Liver (tissue), 3 donors: ENCODE measurements at regions not wholly inside any gene's neighbourhood (a gene's known extent, or its start where the extent isn't known, plus 50 kb on each side); places are given as distances from the start of the nearest gene placed in this dataset.

Experiments
- ATF3 ChIP-seq: IDR thresholded peaks from 2 replicates; pipeline ENCODE4 v1.6.1; 2016; ENCODE audit warnings: antibody characterized with exemption
- CTCF ChIP-seq: fragments of 150-350 bp; IDR thresholded peaks from 2 replicates; pipeline ENCODE4 v1.5.1; 2017; ENCODE audit warnings: improper control_type of control experiment, low read depth, low read length; ENCODE audit not compliant: missing input control
- FOXA1 ChIP-seq: IDR thresholded peaks from 2 replicates; pipeline ENCODE4 v1.6.1; 2016; ENCODE audit warnings: antibody characterized with exemption
- GABPA ChIP-seq, 2 donors: IDR thresholded peaks in 1 of 2; conservative IDR thresholded peaks in 1 of 2; 2 replicates each; pipeline ENCODE4 v1.6.1; 2016; ENCODE audit warnings: antibody characterized with exemption in 2 of 2, mild to moderate bottlenecking in 1 of 2, moderate library complexity in 1 of 2
- RAD21 ChIP-seq, 2 donors: IDR thresholded peaks; 2 replicates each; pipeline ENCODE4 v1.6.1; 2016; ENCODE audit warnings: antibody characterized with exemption in 2 of 2, mild to moderate bottlenecking in 2 of 2
- TAF1 ChIP-seq: conservative IDR thresholded peaks from 2 replicates; pipeline ENCODE4 v1.6.1; 2016; ENCODE audit warnings: antibody characterized with exemption, mild to moderate bottlenecking
- YY1 ChIP-seq: IDR thresholded peaks from 2 replicates; pipeline ENCODE4 v1.6.1; 2016; ENCODE audit warnings: antibody characterized with exemption, mild to moderate bottlenecking
- ZBTB33 ChIP-seq: IDR thresholded peaks from 2 replicates; pipeline ENCODE4 v1.6.1; 2016; ENCODE audit warnings: antibody characterized with exemption
- TF ChIP-seq, protein P1 (sequence below): IDR thresholded peaks from 2 replicates; pipeline ENCODE4 v1.6.1; 2016; ENCODE audit warnings: antibody characterized with exemption
- TF ChIP-seq, protein P2 (sequence below): IDR thresholded peaks from 2 replicates; pipeline ENCODE4 v1.6.1; 2016; ENCODE audit warnings: antibody characterized with exemption, mild to moderate bottlenecking
- donor health status: healthy.
- donor health status: healthy.

DNA sequence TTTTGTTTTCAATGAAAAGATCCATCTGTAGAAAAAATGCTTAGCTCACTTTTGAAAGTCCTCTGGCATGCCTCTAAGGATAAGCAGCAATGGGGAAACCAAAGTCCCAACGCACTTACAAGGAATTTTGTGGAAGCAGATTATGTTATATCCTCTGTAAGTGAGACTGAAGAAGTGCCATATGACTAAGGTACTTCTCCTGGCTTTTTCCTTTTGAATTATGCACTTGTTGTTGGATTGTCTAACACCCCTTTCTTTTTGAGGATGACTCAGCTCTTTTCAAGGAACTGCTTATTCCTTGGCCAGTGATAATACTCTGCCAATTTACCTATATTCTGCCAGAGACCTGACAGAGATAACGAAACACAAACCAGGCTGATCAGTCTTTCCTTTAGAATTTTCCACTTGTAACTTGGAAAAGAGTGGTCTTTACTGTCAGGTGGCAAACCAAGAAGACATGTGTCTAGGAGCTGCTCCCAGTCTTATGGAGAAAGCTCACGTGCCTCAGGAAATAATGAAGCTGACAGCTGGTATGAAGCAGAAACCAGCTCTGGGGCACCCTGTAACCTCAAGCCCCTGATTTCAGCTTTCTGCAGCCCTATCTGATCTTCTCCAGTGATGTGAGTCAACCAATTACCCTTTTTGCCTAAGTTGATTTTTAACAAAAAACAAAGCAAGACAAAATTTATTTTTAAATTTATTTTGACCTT is 290.8 kb upstream of the FBXL7 start:
- no peak for TF ChIP-seq CTCF
- no peak for TF ChIP-seq ATF3
- TF ChIP-seq, protein P1, sequence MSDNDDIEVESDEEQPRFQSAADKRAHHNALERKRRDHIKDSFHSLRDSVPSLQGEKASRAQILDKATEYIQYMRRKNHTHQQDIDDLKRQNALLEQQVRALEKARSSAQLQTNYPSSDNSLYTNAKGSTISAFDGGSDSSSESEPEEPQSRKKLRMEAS, result no peak
- TF ChIP-seq RAD21 (IDR thresholded peaks at IDR 0.05), result no peak
- no peak for TF ChIP-seq GABPA (IDR thresholded peaks at IDR 0.05 in 1 of 2, conservative IDR thresholded peaks at IDR 0.05 in 1 of 2)
- TF ChIP-seq FOXA1, result no peak
- TF ChIP-seq YY1, result no peak
- TF ChIP-seq, protein P2, sequence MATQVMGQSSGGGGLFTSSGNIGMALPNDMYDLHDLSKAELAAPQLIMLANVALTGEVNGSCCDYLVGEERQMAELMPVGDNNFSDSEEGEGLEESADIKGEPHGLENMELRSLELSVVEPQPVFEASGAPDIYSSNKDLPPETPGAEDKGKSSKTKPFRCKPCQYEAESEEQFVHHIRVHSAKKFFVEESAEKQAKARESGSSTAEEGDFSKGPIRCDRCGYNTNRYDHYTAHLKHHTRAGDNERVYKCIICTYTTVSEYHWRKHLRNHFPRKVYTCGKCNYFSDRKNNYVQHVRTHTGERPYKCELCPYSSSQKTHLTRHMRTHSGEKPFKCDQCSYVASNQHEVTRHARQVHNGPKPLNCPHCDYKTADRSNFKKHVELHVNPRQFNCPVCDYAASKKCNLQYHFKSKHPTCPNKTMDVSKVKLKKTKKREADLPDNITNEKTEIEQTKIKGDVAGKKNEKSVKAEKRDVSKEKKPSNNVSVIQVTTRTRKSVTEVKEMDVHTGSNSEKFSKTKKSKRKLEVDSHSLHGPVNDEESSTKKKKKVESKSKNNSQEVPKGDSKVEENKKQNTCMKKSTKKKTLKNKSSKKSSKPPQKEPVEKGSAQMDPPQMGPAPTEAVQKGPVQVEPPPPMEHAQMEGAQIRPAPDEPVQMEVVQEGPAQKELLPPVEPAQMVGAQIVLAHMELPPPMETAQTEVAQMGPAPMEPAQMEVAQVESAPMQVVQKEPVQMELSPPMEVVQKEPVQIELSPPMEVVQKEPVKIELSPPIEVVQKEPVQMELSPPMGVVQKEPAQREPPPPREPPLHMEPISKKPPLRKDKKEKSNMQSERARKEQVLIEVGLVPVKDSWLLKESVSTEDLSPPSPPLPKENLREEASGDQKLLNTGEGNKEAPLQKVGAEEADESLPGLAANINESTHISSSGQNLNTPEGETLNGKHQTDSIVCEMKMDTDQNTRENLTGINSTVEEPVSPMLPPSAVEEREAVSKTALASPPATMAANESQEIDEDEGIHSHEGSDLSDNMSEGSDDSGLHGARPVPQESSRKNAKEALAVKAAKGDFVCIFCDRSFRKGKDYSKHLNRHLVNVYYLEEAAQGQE, result no peak
- no peak for TF ChIP-seq TAF1
- no peak for TF ChIP-seq ZBTB33
